Activated naive CD8-positive, alpha-beta T cell treated with anti-CD3 and anti-CD28 coated beads, Interleukin-2, amount 10 ng/mL, durations not matched to agents 7 days and 5 days (primary cell): ENCODE measurements at regions not wholly inside any gene's neighbourhood (a gene's known extent, or its start where the extent isn't known, plus 50 kb on each side); places are given as distances from the start of the nearest gene placed in this dataset.
"Not testable (repeated sequence)": the region's sequence is repeated elsewhere in the genome, so short reads cannot be mapped to it uniquely, and the experiment has no call there.

Source experiments
- ATAC-seq: fragments of 150-1000 bp; cut with Tn5 transposase; one replicate; pipeline ENCODE4 v1.10.0; 2021; ENCODE audit warnings: low read depth, moderate library complexity
- POLR2A ChIA-PET: fragments of 350-600 bp; sonication (Branson Sonifier 250); formaldehyde crosslinking; loops from one replicate; lab custom pipeline; 2021; ENCODE audit warnings: antibody characterized with exemption; lab: Charles Lee
- DNase-seq: peaks from one replicate; pipeline ENCODE4 v3.0.0; 2021
- H3K27ac Mint-ChIP-seq: one replicate; pipeline ENCODE4 v1.8.0; 2022; ENCODE audit warnings: mild to moderate bottlenecking, mixed read lengths
- H3K27me3 Mint-ChIP-seq: one replicate; pipeline ENCODE4 v1.8.0; 2022; ENCODE audit warnings: mild to moderate bottlenecking, moderate library complexity, mixed read lengths
- H3K36me3 Mint-ChIP-seq: one replicate; pipeline ENCODE4 v1.8.0; 2021; ENCODE audit warnings: mild to moderate bottlenecking, mixed read lengths
- H3K4me1 Mint-ChIP-seq: one replicate; pipeline ENCODE4 v1.8.0; 2021; ENCODE audit warnings: mixed read lengths
- H3K4me3 Mint-ChIP-seq: one replicate; pipeline ENCODE4 v1.8.0; 2022; ENCODE audit warnings: mild to moderate bottlenecking, moderate library complexity, mixed read lengths
- H3K9me3 Mint-ChIP-seq: one replicate; pipeline ENCODE4 v1.8.0; 2021; ENCODE audit warnings: mixed read lengths

GRCh38 chr4:49222810-49223209 is 236.7 kb downstream of the CWH43 start:
- H3K4me3 Mint-ChIP-seq, H3K36me3 Mint-ChIP-seq, H3K4me1 Mint-ChIP-seq, H3K27me3 Mint-ChIP-seq, POLR2A ChIA-PET, ATAC-seq, H3K27ac Mint-ChIP-seq, DNase-seq: not testable (repeated sequence)
- H3K9me3 Mint-ChIP-seq, result peaks cover 22% of the 10 kb centered on the region

- H3K4me1 Mint-ChIP-seq, DNase-seq, ATAC-seq, H3K27ac Mint-ChIP-seq, POLR2A ChIA-PET, H3K36me3 Mint-ChIP-seq, H3K27me3 Mint-ChIP-seq, H3K4me3 Mint-ChIP-seq: not testable (repeated sequence)
- peaks cover 15% of the 10 kb centered on the region for H3K9me3 Mint-ChIP-seq
These were observed 240.3 kb downstream of the CWH43 start for GRCh38 chr4:49226216-49226866.

- not testable (repeated sequence) for H3K4me3 Mint-ChIP-seq
These were observed 241.9 kb downstream of the CWH43 start for GRCh38 chr4:49227941-49228340.

GRCh38 chr4:49229243-49229642 is 243.2 kb downstream of the CWH43 start:
- DNase-seq, H3K36me3 Mint-ChIP-seq, H3K27ac Mint-ChIP-seq, ATAC-seq, H3K9me3 Mint-ChIP-seq, H3K4me1 Mint-ChIP-seq, H3K27me3 Mint-ChIP-seq, POLR2A ChIA-PET, H3K4me3 Mint-ChIP-seq: not testable (repeated sequence)

More at GRCh38 chr4:49227941-49228340, 241.9 kb downstream of the CWH43 start:
- ATAC-seq, H3K27me3 Mint-ChIP-seq, H3K9me3 Mint-ChIP-seq, POLR2A ChIA-PET, H3K27ac Mint-ChIP-seq, H3K36me3 Mint-ChIP-seq, H3K4me1 Mint-ChIP-seq, DNase-seq: not testable (repeated sequence)

GRCh38 chr4:49229713-49230112 is 243.6 kb downstream of the CWH43 start:
- H3K27me3 Mint-ChIP-seq, H3K27ac Mint-ChIP-seq, H3K36me3 Mint-ChIP-seq, DNase-seq, POLR2A ChIA-PET, H3K9me3 Mint-ChIP-seq, H3K4me1 Mint-ChIP-seq, ATAC-seq, H3K4me3 Mint-ChIP-seq: not testable (repeated sequence)

- DNase-seq, H3K9me3 Mint-ChIP-seq, H3K4me3 Mint-ChIP-seq, ATAC-seq, H3K27me3 Mint-ChIP-seq, POLR2A ChIA-PET, H3K27ac Mint-ChIP-seq, H3K36me3 Mint-ChIP-seq, H3K4me1 Mint-ChIP-seq: not testable (repeated sequence)
These were observed 247.3 kb downstream of the CWH43 start for GRCh38 chr4:49233346-49233745.

- H3K4me1 Mint-ChIP-seq, DNase-seq, H3K27ac Mint-ChIP-seq, POLR2A ChIA-PET, H3K4me3 Mint-ChIP-seq, ATAC-seq, H3K36me3 Mint-ChIP-seq, H3K9me3 Mint-ChIP-seq, H3K27me3 Mint-ChIP-seq: not testable (repeated sequence)
These were observed 247.7 kb downstream of the CWH43 start for GRCh38 chr4:49233749-49234148.

- H3K27ac Mint-ChIP-seq, H3K36me3 Mint-ChIP-seq, POLR2A ChIA-PET, H3K27me3 Mint-ChIP-seq, H3K9me3 Mint-ChIP-seq, H3K4me1 Mint-ChIP-seq, ATAC-seq, DNase-seq, H3K4me3 Mint-ChIP-seq: not testable (repeated sequence)
These were observed 248.3 kb downstream of the CWH43 start for GRCh38 chr4:49234382-49234781.

- DNase-seq, POLR2A ChIA-PET, H3K4me3 Mint-ChIP-seq, H3K4me1 Mint-ChIP-seq, H3K27me3 Mint-ChIP-seq, H3K27ac Mint-ChIP-seq, H3K36me3 Mint-ChIP-seq, H3K9me3 Mint-ChIP-seq, ATAC-seq: not testable (repeated sequence)
These were observed 249.5 kb downstream of the CWH43 start for GRCh38 chr4:49235413-49236160.

GRCh38 chr4:49236474-49236873 is 250.4 kb downstream of the CWH43 start:
- POLR2A ChIA-PET, H3K27ac Mint-ChIP-seq, H3K4me3 Mint-ChIP-seq, ATAC-seq, H3K27me3 Mint-ChIP-seq, H3K36me3 Mint-ChIP-seq, DNase-seq, H3K4me1 Mint-ChIP-seq: not testable (repeated sequence)
- peaks cover 10% of the 10 kb centered on the region for H3K9me3 Mint-ChIP-seq

GRCh38 chr4:49241295-49241694 is 255.2 kb downstream of the CWH43 start:
- DNase-seq, H3K36me3 Mint-ChIP-seq: not testable (repeated sequence)

GRCh38 chr4:49262786-49263185 is 276.7 kb downstream of the CWH43 start:
- not testable (repeated sequence) for H3K4me3 Mint-ChIP-seq

More at GRCh38 chr4:49241295-49241694, 255.2 kb downstream of the CWH43 start:
- H3K4me1 Mint-ChIP-seq, H3K9me3 Mint-ChIP-seq, H3K27me3 Mint-ChIP-seq, ATAC-seq, H3K4me3 Mint-ChIP-seq, H3K27ac Mint-ChIP-seq, POLR2A ChIA-PET: not testable (repeated sequence)

GRCh38 chr4:49270435-49270834 is 284.4 kb downstream of the CWH43 start:
- H3K27me3 Mint-ChIP-seq, H3K4me3 Mint-ChIP-seq, H3K36me3 Mint-ChIP-seq, POLR2A ChIA-PET, ATAC-seq, H3K4me1 Mint-ChIP-seq, H3K27ac Mint-ChIP-seq, DNase-seq, H3K9me3 Mint-ChIP-seq: not testable (repeated sequence)

More at GRCh38 chr4:49262786-49263185, 276.7 kb downstream of the CWH43 start:
- H3K27me3 Mint-ChIP-seq, H3K4me1 Mint-ChIP-seq, POLR2A ChIA-PET, DNase-seq, ATAC-seq, H3K9me3 Mint-ChIP-seq, H3K27ac Mint-ChIP-seq, H3K36me3 Mint-ChIP-seq: not testable (repeated sequence)

- ATAC-seq, H3K36me3 Mint-ChIP-seq, POLR2A ChIA-PET, H3K9me3 Mint-ChIP-seq, H3K4me1 Mint-ChIP-seq, H3K27me3 Mint-ChIP-seq, DNase-seq, H3K4me3 Mint-ChIP-seq, H3K27ac Mint-ChIP-seq: not testable (repeated sequence)
These were observed 284.8 kb downstream of the CWH43 start for GRCh38 chr4:49270912-49271311.
